Gastroesophageal sphincter (tissue), 3 donors: ENCODE measurements at regions not wholly inside any gene's neighbourhood (a gene's known extent, or its start where the extent isn't known, plus 50 kb on each side); places are given as distances from the start of the nearest gene placed in this dataset.

ENCODE experiments used
- CTCF ChIP-seq, 4 experiments: fragments of 200-600 bp in 2 of 4; fragments of 450-650 bp in 2 of 4; sonication (generic) in 1 of 4; IDR thresholded peaks; one replicate each; pipeline ENCODE4 v1.5.1; 2017 to 2019; ENCODE audit warnings: antibody characterized with exemption in 4 of 4, mild to moderate bottlenecking in 2 of 4, moderate library complexity in 2 of 4
- EP300 ChIP-seq: sonication (generic); formaldehyde crosslinking; IDR thresholded peaks from one replicate; pipeline ENCODE4 v1.6.1; 2017; ENCODE audit warnings: antibody characterized with exemption, mild to moderate bottlenecking
- POLR2A ChIP-seq, 2 donors: fragments of 450-650 bp; IDR thresholded peaks; one replicate each; pipeline ENCODE4 v1.6.1; 2017; ENCODE audit warnings: antibody characterized with exemption in 2 of 2, mild to moderate bottlenecking in 2 of 2, moderate library complexity in 1 of 2
- POLR2AphosphoS5 ChIP-seq: sonication (generic); formaldehyde crosslinking; IDR thresholded peaks from one replicate; pipeline ENCODE4 v1.6.1; 2017; ENCODE audit warnings: antibody characterized with exemption

DNA sequence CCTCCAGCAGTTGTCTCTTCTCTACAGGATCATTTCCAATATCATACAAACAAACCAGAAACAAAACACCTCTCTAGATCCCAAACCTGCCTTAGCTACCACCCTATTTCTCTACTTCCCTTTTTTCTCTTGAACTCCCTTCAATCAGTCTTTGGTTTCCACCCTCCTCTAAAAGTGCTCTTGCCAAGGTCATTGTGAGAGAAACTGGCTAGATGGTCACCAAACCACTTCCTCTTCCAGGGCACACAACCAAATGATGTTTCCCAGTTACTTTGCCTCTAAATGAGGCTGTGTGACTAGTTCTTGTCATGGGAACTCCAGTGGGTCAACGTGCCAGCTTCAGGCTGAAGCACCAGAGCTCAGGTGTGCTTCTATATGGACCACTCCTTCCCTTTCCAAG lies 85.8 kb upstream of the ARMC2 start:
- TF ChIP-seq POLR2A (IDR thresholded peaks at IDR 0.05) (no peak), CTCF (IDR thresholded peaks at IDR 0.05) (no peak), POLR2AphosphoS5 (no peak), EP300 (no peak)
